Activated T-helper 1 cell treated with Interleukin-2 at 50 U/mL for 16 hours (primary cell): ENCODE measurements at regions not wholly inside any gene's neighbourhood (a gene's known extent, or its start where the extent isn't known, plus 50 kb on each side); places are given as distances from the start of the nearest gene placed in this dataset.

Experiments used
- DNase-seq: peaks from one replicate; pipeline ENCODE4 v3.0.0-alpha.2; 2020; ENCODE audit warnings: low read depth

- no peak for DNase-seq
Observed at GRCh38 chr10:78775891-78776290, 292.9 kb upstream of the ZMIZ1 start.

GRCh38 chr10:78776756-78777155, 292.0 kb upstream of the ZMIZ1 start:
- DNase-seq = no peak

DNA sequence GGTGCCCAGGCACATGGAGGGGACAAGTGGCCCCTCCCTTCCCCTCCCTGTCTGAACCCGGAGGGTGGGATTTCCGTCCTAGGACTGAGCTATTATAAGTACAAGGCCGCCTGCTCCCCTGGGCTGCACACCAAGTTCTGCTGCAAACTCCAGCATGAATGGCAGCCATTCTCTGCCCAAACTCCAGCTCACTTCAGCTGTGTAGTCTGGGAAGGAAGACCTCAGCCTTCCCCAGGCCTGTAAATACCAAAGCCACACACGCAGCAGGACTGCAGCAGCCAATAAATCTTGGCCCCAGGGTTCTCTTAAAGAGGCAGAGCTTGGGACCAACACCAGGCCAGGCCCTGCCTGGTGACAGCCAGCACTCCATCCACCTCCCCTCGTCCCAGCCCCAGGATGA, 291.3 kb upstream of the ZMIZ1 start:
- DNase-seq = no peak

- no peak for DNase-seq
Observed at GRCh38 chr10:78777867-78778266, 290.9 kb upstream of the ZMIZ1 start.

GRCh38 chr10:78778444-78779338, 290.1 kb upstream of the ZMIZ1 start:
- DNase-seq = no peak

DNA sequence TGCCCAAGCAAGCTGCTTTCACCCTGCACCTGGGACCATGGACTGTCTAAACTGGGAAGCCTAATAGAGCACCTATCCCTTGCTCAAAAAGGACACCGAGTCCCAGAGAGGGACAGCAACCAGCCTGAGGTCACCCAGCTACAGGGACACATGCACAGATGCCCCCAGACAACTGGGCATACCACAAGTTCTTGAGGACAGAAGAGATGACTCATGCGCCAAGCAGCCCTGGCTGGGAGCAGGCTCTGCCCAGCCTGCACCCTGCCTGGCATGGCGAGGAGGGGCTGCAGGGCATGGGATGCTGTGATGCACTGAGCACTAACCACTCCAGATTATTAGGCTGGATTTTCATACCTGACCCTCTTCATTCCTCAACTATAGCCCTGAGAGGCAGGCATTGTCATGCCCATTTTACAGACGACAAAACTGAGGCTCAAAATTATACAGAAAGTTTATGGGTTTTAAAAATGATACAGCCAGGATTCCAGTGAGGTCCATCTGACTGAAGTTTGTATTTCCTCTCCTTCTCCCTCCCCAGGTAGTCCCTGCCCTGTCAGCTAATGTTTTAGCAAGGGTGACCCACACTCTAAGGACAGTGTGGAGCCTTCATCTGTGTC, 289.3 kb upstream of the ZMIZ1 start:
- no peak for DNase-seq

DNA sequence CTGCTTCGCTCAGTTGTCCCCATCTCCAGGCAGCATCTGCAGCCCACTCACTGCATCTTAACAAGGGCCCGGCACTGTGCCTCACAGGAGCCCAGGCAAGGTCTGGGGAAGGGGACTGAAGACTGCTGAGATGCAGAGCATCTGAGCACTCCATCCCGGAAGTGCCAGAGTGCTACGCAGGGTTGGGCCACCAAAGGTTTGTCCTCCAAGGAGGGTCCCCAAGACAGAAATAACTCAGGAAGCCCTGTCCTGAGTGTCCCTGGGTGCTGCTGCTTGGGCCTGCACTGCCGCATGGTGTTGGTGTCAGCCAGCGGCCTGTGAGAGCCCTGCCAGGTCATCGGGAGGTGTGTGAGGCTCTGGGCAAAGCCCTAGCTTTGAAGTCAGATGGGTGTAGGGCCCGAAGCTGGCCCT, 288.2 kb upstream of the ZMIZ1 start:
- no peak for DNase-seq

DNA sequence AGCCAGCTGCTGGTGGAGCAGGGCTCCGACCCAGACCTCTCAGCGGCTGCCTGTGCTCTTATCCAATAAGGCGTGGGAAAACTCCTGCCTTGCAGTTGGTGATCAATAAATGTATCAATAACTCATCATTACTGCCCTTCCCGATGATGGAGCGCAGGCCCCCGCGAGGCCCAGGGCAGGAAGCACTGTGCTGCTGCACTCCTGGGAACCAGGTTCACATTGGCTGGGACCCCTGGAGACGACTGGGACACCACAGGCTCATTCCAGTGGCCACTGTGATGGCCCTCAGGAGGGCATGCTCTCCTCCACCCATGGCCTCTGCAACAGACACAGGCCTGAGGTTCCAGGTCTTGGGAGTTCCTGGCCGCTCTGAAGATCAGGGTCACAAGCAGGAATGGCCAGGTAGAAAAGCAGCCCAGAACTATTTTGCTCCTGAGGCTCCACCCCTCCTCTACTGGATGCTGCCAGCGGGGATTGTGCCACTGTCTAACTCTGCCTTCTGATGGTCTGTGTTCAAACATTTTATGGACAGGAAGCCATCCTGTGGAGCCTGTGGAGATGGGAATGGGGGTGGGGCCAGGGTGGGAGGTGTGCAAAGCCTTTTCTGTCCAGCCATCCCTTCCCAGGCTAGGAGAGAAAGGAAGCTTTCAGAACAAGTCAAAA, 287.4 kb upstream of the ZMIZ1 start:
- no peak for DNase-seq

DNA sequence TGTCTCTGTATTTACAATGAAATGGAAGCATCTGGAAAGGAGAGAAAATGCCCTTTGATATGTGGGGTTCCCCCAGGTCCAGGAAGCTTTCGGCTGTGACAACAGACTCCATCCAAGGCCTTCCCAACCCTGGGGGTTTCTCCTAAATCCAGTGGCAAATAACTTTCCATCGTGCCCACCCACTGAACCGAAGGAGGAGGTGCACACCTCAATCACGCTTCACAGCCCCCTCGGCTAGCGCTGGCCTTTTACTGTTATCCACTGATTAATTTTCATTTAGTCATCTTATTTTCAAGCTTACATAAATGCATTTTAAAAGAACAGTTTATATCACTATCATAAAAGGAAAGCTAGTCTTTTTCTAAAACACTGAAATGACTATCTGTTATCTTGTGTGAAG, 286.8 kb upstream of the ZMIZ1 start:
- DNase-seq = no peak

DNA sequence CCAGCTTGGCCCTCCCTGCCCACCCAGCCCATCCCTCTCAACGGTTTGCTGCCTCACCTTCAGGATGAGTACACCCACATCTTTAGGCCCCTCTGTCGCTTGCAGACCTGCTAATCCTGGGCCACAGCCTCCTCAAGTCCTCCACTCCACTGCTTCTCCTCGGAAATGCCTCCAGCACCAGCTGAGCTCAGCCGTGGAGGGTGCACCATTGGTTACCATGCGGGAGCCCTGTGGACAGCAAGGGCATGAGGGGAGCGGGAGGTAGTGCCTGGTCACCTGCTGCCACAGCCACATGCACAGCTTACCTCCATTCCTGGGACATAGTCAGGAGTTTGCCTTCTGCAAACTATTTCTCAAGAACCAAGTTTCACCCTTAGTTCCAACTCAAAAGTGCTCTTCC, 286.3 kb upstream of the ZMIZ1 start:
- DNase-seq = no peak

DNA sequence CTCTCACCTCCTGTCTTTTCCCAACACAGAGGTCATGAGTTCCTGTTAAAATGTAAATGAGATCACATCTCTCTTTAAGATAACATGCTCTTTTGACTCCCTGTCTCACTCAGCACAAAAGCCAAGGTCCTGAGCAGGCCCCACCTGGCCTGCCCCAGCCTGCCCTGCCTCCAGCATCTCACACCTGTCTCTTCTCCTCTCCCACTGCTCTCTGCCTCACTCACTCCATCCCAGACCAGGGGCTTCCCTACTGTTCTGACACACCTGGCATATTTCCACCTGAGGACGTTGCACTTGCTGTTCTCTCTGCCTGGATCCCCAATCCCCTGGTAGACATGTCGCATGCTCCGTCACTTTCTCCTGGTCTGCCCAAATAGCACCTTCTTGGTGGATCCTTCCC, 285.0 kb upstream of the ZMIZ1 start:
- no peak for DNase-seq

- no peak for DNase-seq
Observed at GRCh38 chr10:78784546-78784945, 284.2 kb upstream of the ZMIZ1 start.

DNA sequence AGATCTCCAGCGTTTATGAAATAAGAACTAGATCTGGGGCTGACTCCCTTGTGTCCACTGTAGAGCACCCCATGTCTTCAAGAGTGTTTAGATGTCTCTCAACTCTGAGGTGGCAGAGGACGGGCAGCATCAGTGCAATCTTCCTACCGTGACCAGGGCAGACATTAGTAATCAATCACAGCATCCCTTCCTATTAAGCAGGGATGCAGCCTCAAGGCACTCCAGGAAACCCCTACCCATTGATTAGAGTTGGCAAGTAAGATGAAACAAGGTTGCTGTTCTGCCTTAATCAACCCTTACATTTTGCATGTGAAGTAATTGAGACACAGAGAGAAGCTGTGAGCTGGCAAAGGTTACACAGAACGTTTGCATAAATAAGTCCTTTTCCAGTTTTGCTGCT, 283.7 kb upstream of the ZMIZ1 start:
- no peak for DNase-seq

GRCh38 chr10:78785991-78786390, 282.8 kb upstream of the ZMIZ1 start:
- DNase-seq = no peak

GRCh38 chr10:78787125-78787524, 281.6 kb upstream of the ZMIZ1 start:
- DNase-seq = no peak

DNA sequence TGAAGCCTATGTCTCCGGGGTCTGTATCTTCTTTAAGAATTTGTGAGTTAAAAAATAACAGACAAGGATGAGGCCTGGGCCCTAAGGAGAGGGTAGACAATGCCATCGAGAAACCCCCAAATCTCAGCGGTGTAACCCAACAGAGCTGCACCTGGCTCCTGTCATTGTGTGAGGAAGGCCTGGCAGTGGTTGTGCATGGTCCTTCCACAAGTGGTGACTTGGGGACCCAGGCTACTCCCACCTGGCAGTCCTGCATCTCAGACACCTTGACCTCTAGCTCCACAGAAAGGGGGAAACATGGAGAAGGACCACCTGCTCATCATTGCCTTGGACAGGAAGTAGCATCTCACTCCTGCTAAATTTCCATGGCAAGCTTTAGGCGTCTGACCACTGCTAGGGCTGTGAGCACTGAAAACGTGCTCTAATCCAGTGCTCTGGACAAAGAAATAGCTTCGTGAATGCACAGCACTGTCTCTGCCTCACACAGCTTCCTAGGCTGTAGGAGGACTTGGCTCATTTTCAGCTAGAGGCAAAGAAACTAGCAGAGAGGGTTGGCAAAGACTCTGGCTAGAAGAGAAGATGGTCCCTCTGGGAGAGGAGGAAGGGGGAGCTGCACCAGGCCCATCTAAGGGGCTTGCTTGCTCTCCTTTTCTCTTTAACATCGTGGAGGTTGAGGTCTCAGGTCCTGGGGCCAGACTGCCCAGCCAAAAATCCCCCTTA, 273.9 kb upstream of the ZMIZ1 start:
- no peak for DNase-seq

GRCh38 chr10:78798976-78799730, 269.6 kb upstream of the ZMIZ1 start:
- DNase-seq = no peak

GRCh38 chr10:78800006-78800405, 268.8 kb upstream of the ZMIZ1 start:
- no peak for DNase-seq

DNA sequence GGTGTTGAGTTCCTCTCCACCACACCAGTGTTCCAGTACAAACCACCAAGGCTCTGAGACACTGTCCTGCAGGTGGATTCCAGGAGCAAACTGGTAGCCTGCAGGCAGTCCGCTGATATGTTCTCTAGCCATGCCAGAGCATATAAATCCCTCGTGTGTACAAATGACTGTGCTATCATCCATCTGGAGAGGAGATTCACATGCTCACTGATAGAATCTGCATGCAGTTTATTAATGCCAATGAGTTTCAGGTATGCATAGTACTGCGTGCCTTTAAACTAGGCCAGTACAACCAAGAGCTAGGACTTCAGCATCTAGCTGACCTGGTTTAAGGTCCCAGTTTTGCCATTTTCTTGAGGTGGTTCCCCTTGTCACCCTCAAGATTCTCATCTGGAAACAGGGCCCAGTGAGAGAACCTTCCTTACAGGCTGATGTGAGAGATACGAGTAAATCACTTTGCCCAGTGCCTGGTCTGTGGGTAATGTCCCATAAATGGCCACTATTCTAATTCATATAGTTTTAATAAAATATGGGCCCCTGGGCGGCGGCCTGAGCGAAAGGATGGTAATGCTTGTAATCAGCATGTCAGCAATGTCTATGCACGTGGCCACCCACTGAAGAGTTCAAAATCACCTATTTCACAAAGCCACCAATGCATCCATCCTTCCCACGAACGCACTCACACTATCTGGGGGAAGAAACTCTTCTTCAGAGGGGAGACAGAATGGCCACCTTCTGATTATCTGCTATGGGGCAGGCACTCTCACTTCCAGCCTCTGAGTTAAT, 268.0 kb upstream of the ZMIZ1 start:
- no peak for DNase-seq

GRCh38 chr10:78802431-78802830, 266.3 kb upstream of the ZMIZ1 start:
- DNase-seq = no peak

GRCh38 chr10:78802866-78803265, 265.9 kb upstream of the ZMIZ1 start:
- no peak for DNase-seq
